NCI-H2171 treated with DMSO at 0.1 percent for 48 hours (cell line): ENCODE measurements at regions not wholly inside any gene's neighbourhood (a gene's known extent, or its start where the extent isn't known, plus 50 kb on each side); places are given as distances from the start of the nearest gene placed in this dataset.

ENCODE experiments used
- DNase-seq: peaks from one replicate; lab custom pipeline; 2025; lab: John Stamatoyannopoulos, UW

DNA sequence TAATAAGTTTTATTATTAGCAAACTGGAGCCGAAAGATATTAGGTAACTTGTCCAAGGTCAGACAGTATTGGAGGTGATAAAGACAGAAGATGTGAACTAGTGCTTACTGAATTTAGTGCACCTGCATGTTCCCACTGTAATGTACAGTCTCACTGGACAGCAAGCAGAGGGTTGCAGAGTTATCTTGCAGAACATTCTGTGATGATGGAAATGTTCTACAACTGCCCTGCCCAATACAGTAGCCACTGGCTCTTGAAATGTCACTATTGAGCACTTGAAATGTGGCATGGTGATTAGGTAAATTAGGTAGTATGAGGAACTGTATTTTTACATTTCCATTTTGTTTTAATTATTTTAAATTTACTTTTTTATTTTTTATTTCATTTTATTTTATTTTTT lies 356.6 kb downstream of the EPHA4 start:
- DNase-seq, result no peak

DNA sequence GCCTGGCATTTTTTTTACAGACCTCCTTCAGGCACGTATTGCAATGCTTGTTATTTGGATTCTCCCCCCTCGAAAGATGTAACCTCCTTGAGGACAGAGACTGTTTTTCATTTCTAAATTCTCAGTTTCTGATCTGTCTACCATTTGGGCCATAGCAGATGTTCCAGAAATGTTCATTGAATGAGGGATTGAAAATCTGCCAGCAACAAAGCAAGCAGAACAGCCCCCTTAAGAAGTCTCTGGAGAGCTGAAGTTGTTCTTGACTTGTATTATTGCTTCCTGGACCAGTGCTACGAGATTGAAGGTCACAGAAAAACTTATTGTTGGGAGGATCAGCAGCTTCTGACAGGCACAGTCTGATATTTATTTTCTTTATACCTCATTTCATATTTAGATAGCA lies 355.5 kb downstream of the EPHA4 start:
- DNase-seq, result peak; percentile 34

DNA sequence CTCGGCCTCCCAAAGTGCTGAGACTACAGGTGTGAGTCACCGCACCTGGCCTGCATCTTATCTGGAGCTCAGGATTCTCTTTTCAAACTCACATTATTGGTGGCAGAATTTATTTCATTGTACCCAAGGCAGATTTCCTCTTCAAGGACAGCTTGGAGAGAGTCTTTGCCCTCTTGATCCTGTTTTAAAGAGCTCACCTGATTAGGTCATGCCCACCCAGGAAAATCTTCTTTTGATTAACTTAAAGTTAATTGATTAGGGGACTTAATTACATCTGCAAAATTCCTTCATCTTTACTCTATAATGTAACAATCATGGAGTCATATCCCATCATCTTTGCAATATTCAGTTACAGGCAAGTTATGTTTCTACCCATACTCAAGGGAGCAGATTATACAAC lies 346.4 kb downstream of the EPHA4 start:
- DNase-seq, result no peak

DNA sequence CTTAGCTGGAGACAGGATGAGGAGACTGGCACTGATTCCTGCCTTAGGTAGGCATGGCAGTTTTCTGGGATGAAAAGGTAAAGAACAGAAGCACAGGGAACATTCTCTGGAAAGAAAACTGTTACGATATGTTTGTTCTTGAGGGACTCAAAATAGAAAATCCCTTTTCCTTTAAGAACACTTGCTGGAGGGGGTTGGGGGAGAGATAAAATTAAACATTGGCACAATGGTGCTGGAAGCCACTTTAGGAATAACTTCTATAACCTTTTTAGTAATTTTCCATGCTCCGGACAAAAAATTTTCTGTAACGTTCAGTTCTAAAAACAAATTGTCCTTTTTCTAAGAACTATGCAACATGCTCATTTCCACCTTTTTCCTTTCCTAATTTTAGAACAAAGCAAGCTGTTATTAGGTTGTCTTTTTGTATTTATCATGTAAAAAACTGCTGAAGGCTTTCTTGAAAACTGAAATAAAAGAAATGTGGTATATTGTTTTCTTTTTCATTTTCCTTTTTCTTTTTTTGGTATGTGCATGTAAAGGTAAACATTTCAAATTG lies 343.8 kb downstream of the EPHA4 start:
- no peak for DNase-seq

DNA sequence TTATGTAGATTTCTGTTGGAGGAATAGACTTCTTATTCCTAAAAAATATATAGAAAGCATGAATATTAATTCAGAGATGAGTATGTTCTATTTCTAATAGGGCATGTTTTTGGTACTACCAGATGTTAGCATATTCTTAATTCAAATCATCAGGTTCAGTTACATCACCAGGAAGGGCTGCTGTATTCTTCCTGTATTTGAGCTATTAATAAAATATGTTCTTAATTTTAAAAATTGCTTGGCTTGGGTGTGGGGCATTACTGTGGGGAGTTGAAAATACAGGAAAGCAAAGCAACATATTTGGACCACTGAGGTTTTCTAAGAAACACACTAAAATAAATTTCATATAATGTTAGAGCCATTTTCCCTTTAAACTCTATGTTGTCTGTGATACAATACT lies 343.0 kb downstream of the EPHA4 start:
- no peak for DNase-seq

DNA sequence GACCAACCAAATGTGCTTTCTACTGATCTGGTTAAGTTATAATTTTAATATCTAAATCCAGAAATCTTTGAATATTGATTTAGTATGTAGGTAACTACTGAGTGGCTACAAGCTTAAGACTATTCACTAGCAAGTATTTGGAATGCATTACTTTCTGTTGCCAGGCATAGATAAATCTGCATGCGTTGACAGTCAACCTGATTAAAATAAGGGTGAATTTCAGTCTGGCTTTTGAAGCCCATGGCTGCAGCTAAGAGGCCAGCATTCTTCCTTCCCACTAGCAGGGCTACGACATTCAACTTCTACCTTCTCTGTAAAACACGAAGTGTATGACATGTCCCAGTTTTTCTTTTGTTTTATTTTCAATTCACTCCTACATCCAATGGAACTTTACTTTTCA lies 340.6 kb downstream of the EPHA4 start:
- DNase-seq, result no peak

DNA sequence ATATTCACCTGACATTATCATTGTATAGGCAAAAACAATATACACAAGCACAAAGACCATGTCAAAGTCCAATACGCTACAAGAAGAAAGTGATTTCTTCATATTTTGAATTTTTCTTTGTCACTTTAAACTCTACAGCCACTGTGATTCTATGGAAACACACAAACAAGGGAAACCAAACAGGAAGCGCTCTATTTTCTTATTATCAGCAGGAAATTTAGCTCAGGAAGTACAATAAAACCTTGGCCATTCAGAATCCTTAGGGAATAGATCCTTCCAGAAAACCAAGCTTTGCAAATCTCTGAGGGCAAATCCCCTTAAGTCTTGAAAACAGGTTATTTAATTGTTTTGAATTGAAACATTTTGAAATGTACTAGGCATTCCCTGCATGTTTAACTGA lies 336.2 kb downstream of the EPHA4 start:
- DNase-seq, result no peak

DNA sequence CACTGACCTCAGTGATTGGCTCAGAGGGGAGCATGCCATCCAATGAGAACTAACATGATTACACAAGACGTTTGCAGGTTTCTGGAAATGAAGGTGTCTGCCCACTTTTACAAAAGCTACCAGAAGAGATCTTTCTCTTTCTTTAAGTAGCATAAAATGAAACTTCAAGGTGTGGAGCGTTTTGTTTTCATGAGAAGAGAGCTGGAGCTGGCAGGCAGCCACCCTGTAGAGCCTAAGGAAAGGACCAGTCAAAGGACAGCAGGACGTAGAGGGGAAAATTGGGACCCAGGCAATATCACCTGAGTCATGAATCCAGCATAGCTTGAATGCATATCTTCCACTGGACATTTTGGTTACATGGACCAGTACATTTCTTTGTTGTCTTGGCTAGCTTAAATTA lies 331.0 kb downstream of the EPHA4 start:
- DNase-seq, result no peak

DNA sequence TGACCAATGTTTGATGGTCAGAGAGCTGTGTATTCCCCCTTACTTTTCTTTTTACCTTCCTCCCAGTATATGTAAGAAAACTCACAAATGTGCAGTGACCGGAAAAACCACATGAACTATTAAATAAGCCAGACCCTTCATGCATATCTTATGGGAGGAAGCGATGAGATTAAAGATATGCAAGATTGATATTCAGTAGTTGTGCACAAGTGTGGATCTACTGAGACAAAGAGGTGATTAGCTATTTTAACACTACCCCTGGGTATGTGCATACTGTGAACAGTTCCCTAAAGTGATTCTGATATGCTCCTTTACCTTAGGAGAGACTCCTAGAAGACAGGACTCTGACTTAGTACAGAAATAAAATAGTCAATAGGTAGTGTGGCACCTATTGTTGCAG lies 328.3 kb downstream of the EPHA4 start:
- DNase-seq, result no peak

DNA sequence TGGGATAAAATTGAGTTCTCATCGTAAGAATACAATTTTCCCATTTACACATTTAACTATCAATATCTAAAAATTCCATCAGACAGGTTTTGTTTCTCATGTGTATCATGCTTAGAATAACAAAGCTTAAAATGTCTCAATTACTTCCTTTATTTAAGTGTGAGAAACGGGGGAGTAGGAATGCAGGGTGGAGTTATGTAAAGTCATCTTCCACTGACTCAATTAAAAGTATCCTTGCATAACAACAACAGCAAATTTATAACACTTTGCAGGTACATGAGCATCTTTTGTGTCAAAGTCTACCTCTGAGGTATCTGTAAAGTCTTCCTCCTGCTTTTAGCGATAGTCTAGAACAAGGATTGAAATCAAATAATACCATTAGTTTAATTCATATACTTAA lies 327.1 kb downstream of the EPHA4 start:
- no peak for DNase-seq

DNA sequence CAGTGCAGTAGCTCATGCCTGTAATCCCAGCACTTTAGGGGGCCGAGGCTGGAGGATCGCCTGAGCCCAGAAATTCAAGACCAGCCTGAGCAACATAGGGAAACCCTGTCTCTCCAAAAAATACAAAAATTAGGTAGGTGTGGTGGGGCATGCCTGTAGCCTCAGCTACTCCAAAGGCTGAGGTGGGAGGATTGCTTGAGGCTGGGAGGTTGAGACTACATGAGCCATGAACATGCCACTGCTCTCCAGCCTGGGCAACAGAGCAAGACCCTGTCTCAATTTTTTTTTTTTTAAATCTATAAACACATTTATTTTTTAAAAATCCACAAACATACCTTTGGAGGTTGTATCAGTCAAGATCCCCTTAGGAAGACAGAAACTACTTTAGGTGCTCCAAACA lies 326.3 kb downstream of the EPHA4 start:
- no peak for DNase-seq

DNA sequence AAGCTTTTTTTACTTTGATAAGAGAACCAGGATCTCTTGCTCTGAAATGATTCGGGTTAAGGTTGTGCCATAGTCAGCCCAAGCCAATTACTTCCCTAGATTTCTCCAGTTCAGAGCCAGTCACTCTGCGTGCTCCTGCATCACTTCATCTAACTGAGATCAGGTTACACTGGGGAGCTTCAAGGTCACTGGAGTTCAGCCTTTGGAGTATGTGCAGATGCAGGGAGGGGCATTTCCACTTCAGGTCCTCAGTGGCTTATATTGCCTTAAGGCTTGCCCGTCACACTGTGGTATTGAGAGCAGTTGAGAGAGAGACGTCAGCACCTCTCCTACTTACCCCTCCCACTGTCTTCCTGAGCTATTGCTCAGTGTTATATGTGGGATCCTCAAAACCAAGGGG lies 317.8 kb downstream of the EPHA4 start:
- DNase-seq, result peak; percentile 75

DNA sequence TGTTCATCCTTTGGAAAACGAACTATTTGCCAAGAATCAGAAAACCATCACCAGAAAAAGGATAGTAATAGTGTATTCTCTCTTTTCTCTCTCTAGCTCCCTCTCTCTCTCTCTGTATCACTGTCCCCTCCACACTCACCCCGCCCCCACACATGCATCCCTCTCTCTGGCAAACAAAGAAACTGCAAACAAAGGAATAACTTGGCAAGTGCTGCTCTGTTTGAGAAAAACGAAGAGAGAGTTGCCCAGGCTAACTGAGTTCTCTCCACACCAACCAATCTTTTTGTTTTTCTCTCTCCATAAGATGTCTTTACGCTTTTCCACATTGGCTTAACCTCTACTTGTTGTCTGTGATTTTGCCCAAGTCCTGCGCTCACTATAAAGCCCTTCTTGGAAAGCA lies 316.2 kb downstream of the EPHA4 start:
- no peak for DNase-seq

DNA sequence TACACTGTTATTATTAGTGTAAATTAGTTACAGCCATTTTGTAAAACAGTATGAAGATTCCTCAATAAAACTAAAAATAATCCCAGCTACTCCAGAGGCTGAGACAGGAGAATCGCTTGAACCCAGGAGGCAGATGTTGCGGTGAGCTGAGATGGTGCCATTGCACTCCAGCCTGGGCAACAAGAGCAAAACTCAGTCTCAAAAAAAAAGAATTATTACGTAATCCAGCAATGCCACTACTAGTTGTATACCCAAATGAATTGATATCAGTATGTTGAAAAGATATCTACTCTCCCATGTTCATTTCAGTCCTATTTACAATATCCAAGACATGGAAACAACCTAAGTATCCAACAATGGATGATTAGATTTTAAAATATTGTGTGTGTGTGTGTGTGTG lies 313.6 kb downstream of the EPHA4 start:
- DNase-seq, result no peak

DNA sequence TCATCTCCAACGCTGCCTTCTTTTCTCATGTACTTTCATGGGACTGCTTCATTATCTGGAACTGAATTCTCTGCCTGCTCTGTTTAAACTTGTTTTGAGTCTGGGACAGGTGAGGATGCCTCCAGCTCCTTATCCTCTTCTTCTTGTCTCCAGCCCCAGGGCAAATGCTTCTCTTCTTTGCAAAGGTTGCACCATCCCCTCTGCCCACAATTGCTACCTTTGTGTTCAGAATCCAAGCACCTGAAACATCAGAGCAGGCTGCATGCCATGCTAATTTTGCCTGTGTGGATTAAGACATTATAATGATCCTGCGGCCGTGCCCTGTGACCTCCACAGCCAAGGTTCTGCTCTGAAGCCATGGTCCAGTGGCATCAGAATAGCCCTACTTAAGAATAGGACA lies 309.5 kb downstream of the EPHA4 start:
- no peak for DNase-seq

DNA sequence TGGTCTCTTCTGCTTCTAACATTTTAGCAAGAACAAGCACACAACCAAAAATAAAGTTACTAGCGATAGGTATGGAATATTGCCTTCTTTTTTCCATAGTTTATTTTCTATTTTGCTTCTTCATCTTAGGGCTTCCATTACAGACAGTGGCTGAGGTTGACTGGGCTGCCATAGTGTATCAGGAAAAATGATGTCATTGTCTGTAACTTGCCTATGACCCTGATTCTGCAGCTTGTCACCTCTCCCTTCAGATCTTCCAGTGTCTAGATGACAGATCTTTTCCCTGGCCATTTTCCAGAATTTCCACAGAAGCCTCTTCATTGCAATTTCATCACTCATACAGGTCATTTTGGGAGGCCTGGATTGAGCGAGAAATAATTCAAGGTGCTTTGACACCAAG lies 308.5 kb downstream of the EPHA4 start:
- DNase-seq, result no peak

DNA sequence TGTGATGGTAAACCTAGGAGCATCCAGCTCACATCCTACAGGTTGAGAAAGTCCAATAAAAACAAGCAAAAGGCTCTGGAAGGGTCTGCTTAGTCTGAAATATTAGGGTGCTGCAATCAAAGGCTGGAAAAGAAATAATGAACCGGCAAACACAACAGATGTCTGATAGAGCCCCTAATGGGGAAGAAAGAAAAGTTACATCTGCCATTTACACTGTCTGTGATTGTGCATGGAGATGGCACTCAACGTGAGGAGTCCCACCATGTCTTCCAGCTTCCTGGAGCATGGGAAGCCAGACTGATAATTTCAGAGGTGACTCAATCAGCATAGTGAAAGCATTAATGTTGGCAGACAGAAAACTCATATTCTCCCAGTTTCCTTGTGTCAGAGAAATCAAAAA lies 307.8 kb downstream of the EPHA4 start:
- DNase-seq, result no peak

DNA sequence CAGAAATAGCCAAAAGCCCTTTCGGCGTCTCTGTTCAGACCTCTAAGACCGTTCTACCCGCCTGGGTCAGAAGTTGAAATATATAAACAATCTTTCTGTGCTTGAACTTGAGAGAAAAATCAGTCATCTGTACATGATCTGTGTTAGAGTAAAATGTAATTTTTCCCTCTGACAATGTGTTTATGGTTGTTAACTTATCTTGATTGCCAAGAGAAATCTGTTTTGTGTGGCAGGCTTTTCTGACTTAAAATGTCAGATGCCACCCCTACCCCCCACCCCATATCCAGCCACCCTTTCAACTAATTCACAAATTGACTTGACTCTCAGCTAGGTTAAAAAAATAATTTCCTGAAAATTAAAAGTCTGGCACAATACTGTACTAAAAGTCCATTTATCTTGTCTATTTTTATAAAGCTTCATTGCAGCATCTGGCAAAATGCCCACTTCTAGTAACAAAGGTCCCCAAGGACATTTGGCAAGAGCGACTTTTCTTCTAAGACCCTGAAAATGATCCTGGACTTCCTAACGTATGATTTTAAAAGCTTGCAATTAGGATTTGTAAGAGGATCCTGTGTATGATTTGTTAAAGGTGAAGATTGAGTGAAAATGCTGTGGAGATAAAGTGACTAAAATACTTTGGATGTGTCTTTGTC lies 304.2 kb downstream of the EPHA4 start:
- DNase-seq, result peak; percentile 68

DNA sequence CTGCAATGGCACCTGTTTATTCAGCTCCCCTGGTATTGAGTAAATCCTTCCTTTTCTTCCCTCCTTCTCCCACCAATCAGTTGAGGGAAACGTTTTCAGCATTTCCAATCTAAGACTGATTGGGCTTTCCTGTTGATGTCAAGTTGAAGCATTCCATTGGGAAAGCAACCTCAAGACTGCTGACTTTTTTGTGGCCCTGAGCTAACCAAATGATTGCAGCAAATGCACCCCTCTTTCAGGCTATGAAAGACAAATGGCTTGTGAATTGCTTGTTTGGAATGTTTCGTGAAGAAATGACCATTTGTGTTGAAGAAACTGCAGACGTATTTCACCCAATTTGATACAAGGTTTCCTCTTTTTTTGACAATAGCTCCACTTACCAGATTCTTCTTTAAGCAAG lies 303.5 kb downstream of the EPHA4 start:
- no peak for DNase-seq

DNA sequence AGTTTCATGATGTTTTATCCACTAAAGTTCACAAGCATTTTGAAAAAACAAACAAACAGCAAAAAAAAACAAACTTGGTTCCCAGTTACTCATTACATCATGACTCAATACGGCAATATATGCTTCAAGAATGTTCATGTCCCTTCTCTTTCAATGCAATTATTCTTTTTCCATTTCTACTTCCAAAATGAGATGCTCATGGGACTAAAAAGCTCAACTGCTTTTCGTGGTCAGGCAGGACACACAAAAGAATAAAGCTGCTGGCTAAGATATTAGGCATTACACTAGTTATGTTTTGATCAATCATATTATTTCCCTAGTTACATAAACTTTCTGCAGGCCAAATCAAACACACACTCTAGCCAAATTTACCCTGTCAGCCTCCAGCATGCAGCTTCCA lies 301.3 kb downstream of the EPHA4 start:
- no peak for DNase-seq

DNA sequence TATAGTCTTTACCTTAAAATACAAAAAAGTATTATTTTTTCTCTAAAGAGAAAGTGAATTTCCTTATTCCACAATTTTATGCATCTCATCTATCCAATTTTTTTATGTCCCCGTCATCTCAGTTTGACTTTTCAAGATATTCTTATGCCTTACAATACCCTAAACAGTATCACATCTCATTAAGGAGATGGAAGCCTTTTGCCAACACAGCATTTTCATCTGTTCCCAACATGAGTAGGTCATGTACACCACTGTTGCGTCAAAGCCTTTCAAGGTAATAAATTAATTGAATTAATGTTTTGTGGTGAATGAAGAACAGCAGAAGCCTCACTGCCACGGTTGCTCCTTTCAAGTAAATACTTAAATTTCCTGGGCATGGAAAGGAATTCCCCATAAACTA lies 299.4 kb downstream of the EPHA4 start:
- no peak for DNase-seq

DNA sequence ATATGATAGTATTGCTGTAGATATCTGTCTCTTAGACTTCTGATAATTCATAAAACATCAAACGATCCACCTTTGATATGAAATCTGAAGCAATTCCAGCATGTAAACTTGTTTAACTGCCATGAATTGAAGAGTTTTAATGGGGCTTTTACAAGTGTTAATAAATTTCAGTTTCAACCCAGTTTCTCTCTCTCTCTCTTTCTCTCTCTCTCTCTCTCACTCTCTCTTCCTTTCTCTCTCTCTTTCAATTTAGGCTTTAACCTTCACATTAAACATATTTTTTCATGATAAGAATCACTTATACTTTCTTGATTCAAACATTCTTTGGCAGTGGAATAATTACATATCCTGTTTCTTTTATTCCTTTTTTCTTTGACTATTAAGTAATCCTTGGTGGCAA lies 296.1 kb downstream of the EPHA4 start:
- DNase-seq, result no peak

DNA sequence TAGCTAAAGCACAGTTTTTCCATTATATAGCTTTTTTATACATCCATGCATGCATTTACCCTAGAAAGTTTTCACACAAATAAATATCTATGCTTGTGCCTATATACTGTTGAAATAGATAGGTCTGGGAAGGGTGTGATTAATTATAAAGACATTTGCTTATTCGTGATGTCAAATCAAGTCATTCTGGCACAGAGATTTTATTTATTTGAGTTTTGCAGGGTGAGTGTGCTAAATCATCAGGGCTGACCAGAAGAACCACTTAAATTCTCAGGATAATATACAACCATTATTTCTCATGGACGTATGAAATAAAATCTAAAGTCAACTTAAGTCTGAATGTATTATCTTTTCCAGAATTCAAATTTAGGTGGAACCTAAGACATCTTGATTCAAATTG lies 295.5 kb downstream of the EPHA4 start:
- no peak for DNase-seq

DNA sequence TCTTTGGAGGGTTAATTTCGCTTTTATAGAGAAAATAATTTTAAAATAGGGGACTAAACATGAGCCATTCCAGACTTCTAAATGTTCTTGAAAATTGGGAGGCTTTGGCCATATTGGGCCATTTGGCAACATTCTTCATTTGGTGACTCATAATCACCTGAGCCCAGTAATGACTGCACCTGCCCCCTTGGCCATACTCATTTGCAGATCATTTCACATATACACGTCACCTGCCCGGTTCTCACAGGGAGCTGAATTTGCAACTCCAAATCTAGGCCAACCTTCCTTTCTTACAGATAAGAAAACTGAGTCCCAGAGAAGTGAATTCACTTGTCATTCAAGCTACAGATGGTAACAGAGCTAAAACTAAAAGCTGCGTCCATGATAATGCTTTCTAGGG lies 289.7 kb downstream of the EPHA4 start:
- no peak for DNase-seq
